ENCODE measurements at regions not wholly inside any gene's neighbourhood (a gene's known extent, or its start where the extent isn't known, plus 50 kb on each side); places are given as distances from the start of the nearest gene placed in this dataset.

- TF ChIP-seq CTCF (IDR thresholded peaks at IDR 0.05) = no peak
- TF ChIP-seq POLR2A (IDR thresholded peaks at IDR 0.05) = no peak
Measured at GRCh38 chr3:130576375-130577266, 59.6 kb downstream of the COL6A6 start.

Data from heart left ventricle (tissue), 13 donors.